KOPT-K1 (cell line): ENCODE measurements at regions not wholly inside any gene's neighbourhood (a gene's known extent, or its start where the extent isn't known, plus 50 kb on each side); places are given as distances from the start of the nearest gene placed in this dataset.

Source experiments
- H3K27ac ChIP-seq: fragments of 200-600 bp; sonication (generic); 2 replicates; pipeline ENCODE4 v1.5.1; 2016; ENCODE audit warnings: antibody characterized with exemption, mild to moderate bottlenecking, low read depth, low read length; ENCODE audit not compliant: poor library complexity, severe bottlenecking
- H3K36me3 ChIP-seq: fragments of 200-600 bp; sonication (generic); 2 replicates; pipeline ENCODE4 v1.5.1; 2017; ENCODE audit warnings: antibody characterized with exemption, mild to moderate bottlenecking, low read length, moderate library complexity; ENCODE audit not compliant: insufficient read depth
- H3K9me3 ChIP-seq: fragments of 200-600 bp; sonication (generic); 2 replicates; pipeline ENCODE4 v1.5.1; 2017; ENCODE audit warnings: antibody characterized with exemption, low read length, mild to moderate bottlenecking; ENCODE audit not compliant: insufficient read depth, poor library complexity, severe bottlenecking

- H3K36me3 ChIP-seq: no peaks in the 10 kb centered on the region
- no peak overlapping the region for H3K27ac ChIP-seq
- no peaks in the 10 kb centered on the region for H3K9me3 ChIP-seq
Observed at GRCh38 chr14:71532790-71533189, 399.4 kb upstream of the RGS6 start.

GRCh38 chr14:71533390-71533789, 398.8 kb upstream of the RGS6 start:
- H3K36me3 ChIP-seq: no peaks in the 10 kb centered on the region
- no peaks in the 10 kb centered on the region for H3K9me3 ChIP-seq

GRCh38 chr14:71533800-71534199, 398.4 kb upstream of the RGS6 start:
- no peaks in the 10 kb centered on the region for H3K9me3 ChIP-seq
- no peaks in the 10 kb centered on the region for H3K36me3 ChIP-seq
- H3K27ac ChIP-seq: no peak overlapping the region

More at GRCh38 chr14:71533390-71533789, 398.8 kb upstream of the RGS6 start:
- H3K27ac ChIP-seq: no peak overlapping the region

- Histone ChIP-seq H3K36me3 (no peaks in the 10 kb centered on the region), H3K9me3 (no peaks in the 10 kb centered on the region), H3K27ac (no peak overlapping the region)
Observed at GRCh38 chr14:71534506-71534905, 397.7 kb upstream of the RGS6 start.

- Histone ChIP-seq H3K27ac (no peak overlapping the region), H3K9me3 (no peaks in the 10 kb centered on the region), H3K36me3 (no peaks in the 10 kb centered on the region)
Observed at GRCh38 chr14:71536015-71536740, 396.1 kb upstream of the RGS6 start.

GRCh38 chr14:71536927-71537772, 395.1 kb upstream of the RGS6 start:
- Histone ChIP-seq H3K36me3 (no peaks in the 10 kb centered on the region), H3K9me3 (no peaks in the 10 kb centered on the region), H3K27ac (no peak overlapping the region)

- no peaks in the 10 kb centered on the region for H3K9me3 ChIP-seq
- no peaks in the 10 kb centered on the region for H3K36me3 ChIP-seq
- H3K27ac ChIP-seq: no peak overlapping the region
Observed at GRCh38 chr14:71538288-71538687, 393.9 kb upstream of the RGS6 start.

- Histone ChIP-seq H3K36me3 (no peaks in the 10 kb centered on the region), H3K9me3 (no peaks in the 10 kb centered on the region), H3K27ac (no peak overlapping the region)
Observed at GRCh38 chr14:71538938-71539649, 393.1 kb upstream of the RGS6 start.

- Histone ChIP-seq H3K36me3 (no peaks in the 10 kb centered on the region), H3K9me3 (no peaks in the 10 kb centered on the region), H3K27ac (no peak overlapping the region)
Observed at GRCh38 chr14:71539650-71540285, 392.5 kb upstream of the RGS6 start.

GRCh38 chr14:71541271-71541670, 391.0 kb upstream of the RGS6 start:
- Histone ChIP-seq H3K27ac (no peak overlapping the region), H3K9me3 (no peaks in the 10 kb centered on the region), H3K36me3 (no peaks in the 10 kb centered on the region)

- no peak overlapping the region for H3K27ac ChIP-seq
- H3K9me3 ChIP-seq: no peaks in the 10 kb centered on the region
- no peaks in the 10 kb centered on the region for H3K36me3 ChIP-seq
Observed at GRCh38 chr14:71541973-71542690, 390.1 kb upstream of the RGS6 start.

GRCh38 chr14:71549421-71550050, 382.7 kb upstream of the RGS6 start:
- no peaks in the 10 kb centered on the region for H3K9me3 ChIP-seq
- H3K36me3 ChIP-seq: no peaks in the 10 kb centered on the region
- H3K27ac ChIP-seq: no peak overlapping the region

- H3K36me3 ChIP-seq: no peaks in the 10 kb centered on the region
- no peaks in the 10 kb centered on the region for H3K9me3 ChIP-seq
- no peak overlapping the region for H3K27ac ChIP-seq
Observed at GRCh38 chr14:71550367-71550766, 381.9 kb upstream of the RGS6 start.
